ENCODE measurements at regions not wholly inside any gene's neighbourhood (a gene's known extent, or its start where the extent isn't known, plus 50 kb on each side); places are given as distances from the start of the nearest gene placed in this dataset.

DNA sequence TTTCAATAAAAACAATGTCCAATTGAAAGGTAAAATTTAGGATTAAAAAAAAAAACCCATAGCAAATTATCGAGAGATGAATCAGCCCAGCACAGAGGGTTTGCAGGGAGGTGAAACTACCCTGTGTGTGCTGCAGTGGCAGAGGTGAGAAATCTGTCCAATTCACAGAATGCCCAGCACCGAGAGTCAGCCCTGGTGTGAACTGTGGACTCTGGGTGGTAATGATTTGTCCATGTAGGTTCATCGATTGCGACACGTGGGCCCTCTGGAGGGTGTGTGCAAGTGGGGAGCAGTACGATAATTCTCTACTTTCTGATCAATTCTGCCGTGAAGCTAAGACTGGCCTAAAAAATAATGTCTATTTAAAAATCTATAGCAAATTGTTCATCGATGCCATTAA is 94.5 kb upstream of the PFKP start (continued):
- TF ChIP-seq, protein P1, sequence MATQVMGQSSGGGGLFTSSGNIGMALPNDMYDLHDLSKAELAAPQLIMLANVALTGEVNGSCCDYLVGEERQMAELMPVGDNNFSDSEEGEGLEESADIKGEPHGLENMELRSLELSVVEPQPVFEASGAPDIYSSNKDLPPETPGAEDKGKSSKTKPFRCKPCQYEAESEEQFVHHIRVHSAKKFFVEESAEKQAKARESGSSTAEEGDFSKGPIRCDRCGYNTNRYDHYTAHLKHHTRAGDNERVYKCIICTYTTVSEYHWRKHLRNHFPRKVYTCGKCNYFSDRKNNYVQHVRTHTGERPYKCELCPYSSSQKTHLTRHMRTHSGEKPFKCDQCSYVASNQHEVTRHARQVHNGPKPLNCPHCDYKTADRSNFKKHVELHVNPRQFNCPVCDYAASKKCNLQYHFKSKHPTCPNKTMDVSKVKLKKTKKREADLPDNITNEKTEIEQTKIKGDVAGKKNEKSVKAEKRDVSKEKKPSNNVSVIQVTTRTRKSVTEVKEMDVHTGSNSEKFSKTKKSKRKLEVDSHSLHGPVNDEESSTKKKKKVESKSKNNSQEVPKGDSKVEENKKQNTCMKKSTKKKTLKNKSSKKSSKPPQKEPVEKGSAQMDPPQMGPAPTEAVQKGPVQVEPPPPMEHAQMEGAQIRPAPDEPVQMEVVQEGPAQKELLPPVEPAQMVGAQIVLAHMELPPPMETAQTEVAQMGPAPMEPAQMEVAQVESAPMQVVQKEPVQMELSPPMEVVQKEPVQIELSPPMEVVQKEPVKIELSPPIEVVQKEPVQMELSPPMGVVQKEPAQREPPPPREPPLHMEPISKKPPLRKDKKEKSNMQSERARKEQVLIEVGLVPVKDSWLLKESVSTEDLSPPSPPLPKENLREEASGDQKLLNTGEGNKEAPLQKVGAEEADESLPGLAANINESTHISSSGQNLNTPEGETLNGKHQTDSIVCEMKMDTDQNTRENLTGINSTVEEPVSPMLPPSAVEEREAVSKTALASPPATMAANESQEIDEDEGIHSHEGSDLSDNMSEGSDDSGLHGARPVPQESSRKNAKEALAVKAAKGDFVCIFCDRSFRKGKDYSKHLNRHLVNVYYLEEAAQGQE (IDR thresholded peaks at IDR 0.05; ENCODE audit: unreplicated experiment), result no peak
- TF ChIP-seq EZH2 (IDR thresholded peaks at IDR 0.05; ENCODE audit: low read depth, unreplicated experiment), result no peak

DNA sequence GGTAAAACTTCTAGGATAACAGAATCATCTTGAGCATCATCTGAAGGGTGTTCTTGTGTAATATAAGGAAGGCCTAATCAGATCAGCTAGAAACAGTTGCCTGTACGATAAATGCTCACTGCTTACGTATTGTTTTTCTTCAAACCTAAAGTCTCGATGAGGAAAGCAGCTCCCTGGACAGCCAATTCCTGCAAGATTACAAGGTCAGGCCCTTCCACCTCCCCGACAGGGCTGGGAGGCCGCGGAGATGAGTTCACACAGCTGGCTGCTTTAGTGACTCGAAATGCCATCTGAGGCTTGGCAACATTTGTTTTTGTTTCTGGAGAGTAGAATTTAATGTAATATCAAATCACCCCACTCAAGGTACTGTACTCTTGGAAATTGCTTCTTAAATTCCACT is 95.1 kb upstream of the PFKP start:
- Mint-ChIP-seq H3K36me3 (ENCODE audit: low read depth) (no peaks in the 10 kb centered on the region), H3K4me1 (peaks cover 14% of the 10 kb centered on the region; the same call in 2 of the 3 replicates), H3K27me3 (ENCODE audit: insufficient read depth, low read depth, poor library complexity) (peaks cover 3% of the 10 kb centered on the region), H3K4me3 (no peak overlapping the region), H3K9me3 (no peaks in the 10 kb centered on the region), H3K27ac (no peak overlapping the region)
- no peak overlapping the region for H3K4me3 ChIP-seq
- H3K4me1 ChIP-seq (ENCODE audit: insufficient read depth), result no peaks in the 10 kb centered on the region
- TF ChIP-seq CREB1 (CRISPR knock-in tag; IDR thresholded peaks at IDR 0.05; ENCODE audit: low read depth) (no peak), ZNF331 (CRISPR knock-in tag; IDR thresholded peaks at IDR 0.05; ENCODE audit: low read depth) (no peak)
- H3K27me3 ChIP-seq (ENCODE audit: insufficient read depth), result no peaks in the 10 kb centered on the region
- no peaks in the 10 kb centered on the region for H3F3A ChIP-seq (replicated peaks; ENCODE audit: low read depth)
- H3K4me2 ChIP-seq, result no peak overlapping the region
- no peaks in the 10 kb centered on the region for H3K79me2 ChIP-seq (replicated peaks; ENCODE audit: insufficient read depth)
- H3K9me2 ChIP-seq (ENCODE audit: insufficient read depth), result no peaks in the 10 kb centered on the region
- no peak overlapping the region for H3K27ac ChIP-seq (ENCODE audit: low read depth)
- no peak for DNase-seq (ENCODE audit: low spot score)
- no peak; the same call in 2 of the 3 replicates for ATAC-seq
- H3K36me3 ChIP-seq (ENCODE audit: insufficient read depth), result no peaks in the 10 kb centered on the region
- H2AFZ ChIP-seq, result no peak overlapping the region
- H4K20me1 ChIP-seq (replicated peaks; ENCODE audit: insufficient read depth), result no peaks in the 10 kb centered on the region

- TF ChIP-seq EZH2 (IDR thresholded peaks at IDR 0.05; ENCODE audit: low read depth, unreplicated experiment) (no peak), POLR2AphosphoS5 (IDR thresholded peaks at IDR 0.05; ENCODE audit: low read depth) (no peak), ZNF114 (CRISPR knock-in tag; IDR thresholded peaks at IDR 0.05) (no peak), JUNB (IDR thresholded peaks at IDR 0.05; ENCODE audit: unreplicated experiment) (no peak), EZH2phosphoT487 (IDR thresholded peaks at IDR 0.05; ENCODE audit: unreplicated experiment) (no peak)
- TF ChIP-seq, protein P1 (IDR thresholded peaks at IDR 0.05; ENCODE audit: unreplicated experiment), result no peak
- TF ChIP-seq, protein P2, sequence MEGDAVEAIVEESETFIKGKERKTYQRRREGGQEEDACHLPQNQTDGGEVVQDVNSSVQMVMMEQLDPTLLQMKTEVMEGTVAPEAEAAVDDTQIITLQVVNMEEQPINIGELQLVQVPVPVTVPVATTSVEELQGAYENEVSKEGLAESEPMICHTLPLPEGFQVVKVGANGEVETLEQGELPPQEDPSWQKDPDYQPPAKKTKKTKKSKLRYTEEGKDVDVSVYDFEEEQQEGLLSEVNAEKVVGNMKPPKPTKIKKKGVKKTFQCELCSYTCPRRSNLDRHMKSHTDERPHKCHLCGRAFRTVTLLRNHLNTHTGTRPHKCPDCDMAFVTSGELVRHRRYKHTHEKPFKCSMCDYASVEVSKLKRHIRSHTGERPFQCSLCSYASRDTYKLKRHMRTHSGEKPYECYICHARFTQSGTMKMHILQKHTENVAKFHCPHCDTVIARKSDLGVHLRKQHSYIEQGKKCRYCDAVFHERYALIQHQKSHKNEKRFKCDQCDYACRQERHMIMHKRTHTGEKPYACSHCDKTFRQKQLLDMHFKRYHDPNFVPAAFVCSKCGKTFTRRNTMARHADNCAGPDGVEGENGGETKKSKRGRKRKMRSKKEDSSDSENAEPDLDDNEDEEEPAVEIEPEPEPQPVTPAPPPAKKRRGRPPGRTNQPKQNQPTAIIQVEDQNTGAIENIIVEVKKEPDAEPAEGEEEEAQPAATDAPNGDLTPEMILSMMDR (conservative IDR thresholded peaks at IDR 0.05; ENCODE audit: low read depth in 2 of 2), result no peak
- Mint-ChIP-seq H3K4me1 (peaks cover 16% of the 10 kb centered on the region), H3K27ac (no peak overlapping the region), H3K27me3 (ENCODE audit: insufficient read depth, low read depth, poor library complexity) (peaks cover 5% of the 10 kb centered on the region), H3K9me3 (peaks cover 7% of the 10 kb centered on the region), H3K4me3 (no peak overlapping the region), H3K36me3 (ENCODE audit: low read depth) (peaks cover 5% of the 10 kb centered on the region)
- H3K9me2 ChIP-seq (ENCODE audit: insufficient read depth), result peaks cover 8% of the 10 kb centered on the region
- no peak overlapping the region for H2AFZ ChIP-seq
- H3K27ac ChIP-seq (ENCODE audit: low read depth), result no peak overlapping the region
- no peaks in the 10 kb centered on the region for H3F3A ChIP-seq (replicated peaks; ENCODE audit: low read depth)
- ATAC-seq (no peak), DNase-seq (ENCODE audit: low spot score) (no peak)
- H3K4me1 ChIP-seq (ENCODE audit: insufficient read depth), result no peaks in the 10 kb centered on the region
- H3K27me3 ChIP-seq (ENCODE audit: insufficient read depth), result no peaks in the 10 kb centered on the region
- no peak overlapping the region for H3K4me3 ChIP-seq
- H3K36me3 ChIP-seq (ENCODE audit: insufficient read depth), result no peaks in the 10 kb centered on the region
- no peaks in the 10 kb centered on the region for H3K79me2 ChIP-seq (replicated peaks; ENCODE audit: insufficient read depth)
- no peaks in the 10 kb centered on the region for H4K20me1 ChIP-seq (replicated peaks; ENCODE audit: insufficient read depth)
- H3K4me2 ChIP-seq, result no peak overlapping the region
These were observed 97.0 kb upstream of the PFKP start for GRCh38 chr10:2970190-2970823.
